ENCODE measurements at regions not wholly inside any gene's neighbourhood (a gene's known extent, or its start where the extent isn't known, plus 50 kb on each side); places are given as distances from the start of the nearest gene placed in this dataset.
"Not testable (repeated sequence)": the region's sequence is repeated elsewhere in the genome, so short reads cannot be mapped to it uniquely, and the experiment has no call there.

- not testable (repeated sequence) for TF ChIP-seq CTCF, POLR2A (IDR thresholded peaks at IDR 0.05)
Measured at GRCh38 chr1:168486820-168487219, 57.0 kb downstream of the XCL2 start.

Data from adrenal gland (tissue), 5 donors.